Karpas-422 (cell line): ENCODE measurements at regions not wholly inside any gene's neighbourhood (a gene's known extent, or its start where the extent isn't known, plus 50 kb on each side); places are given as distances from the start of the nearest gene placed in this dataset.

Source experiments
- DNase-seq: peaks from one replicate; pipeline ENCODE4 v3.0.0-alpha.2; 2015
- H2AFZ ChIP-seq: fragments of 200-600 bp; sonication (generic); 2 replicates; pipeline ENCODE4 v1.6.1; 2014; ENCODE audit warnings: antibody characterized with exemption, low read length, mixed read lengths
- H3K27ac ChIP-seq: fragments of 200-600 bp; sonication (generic); 2 replicates; pipeline ENCODE4 v1.5.1; 2014; ENCODE audit warnings: mild to moderate bottlenecking, low read length, moderate library complexity
- H3K27me3 ChIP-seq: fragments of 200-600 bp; sonication (generic); 2 replicates; pipeline ENCODE4 v1.6.1; 2014; ENCODE audit warnings: low read length, mixed read lengths
- H3K36me3 ChIP-seq: fragments of 200-600 bp; sonication (generic); 2 replicates; pipeline ENCODE4 v1.6.1; 2014; ENCODE audit warnings: low read length, mixed read lengths; ENCODE audit not compliant: insufficient read depth
- H3K4me1 ChIP-seq: fragments of 200-600 bp; sonication (generic); 2 replicates; pipeline ENCODE4 v1.6.1; 2014; ENCODE audit warnings: mild to moderate bottlenecking, low read length, mixed read lengths
- H3K4me2 ChIP-seq: fragments of 200-600 bp; sonication (generic); 2 replicates; pipeline ENCODE4 v1.6.1; 2014; ENCODE audit warnings: low read length, low read depth, mild to moderate bottlenecking; ENCODE audit not compliant: poor library complexity, severe bottlenecking
- H3K4me3 ChIP-seq: fragments of 200-600 bp; sonication (generic); 2 replicates; pipeline ENCODE4 v1.5.1; 2014; ENCODE audit warnings: mild to moderate bottlenecking, antibody characterized with exemption, low read length, mixed read lengths
- H3K79me2 ChIP-seq: fragments of 200-600 bp; sonication (generic); 2 replicates; pipeline ENCODE4 v1.6.1; 2014; ENCODE audit warnings: mild to moderate bottlenecking, low read length, mixed read lengths
- H3K9ac ChIP-seq: fragments of 200-600 bp; sonication (generic); 2 replicates; pipeline ENCODE4 v1.6.0; 2014; ENCODE audit warnings: low read length
- H3K9me2 ChIP-seq: fragments of 200-600 bp; sonication (generic), shearing (Covaris generic); replicated peaks from 2 replicates; pipeline ENCODE4 v1.6.0; 2014; ENCODE audit warnings: mild to moderate bottlenecking, low read length, moderate library complexity; ENCODE audit not compliant: insufficient read depth
- H3K9me3 ChIP-seq: fragments of 300-700, 200-600 bp; sonication (generic); 2 replicates; pipeline ENCODE4 v1.6.1; 2014; ENCODE audit warnings: low read length, mixed read lengths
- H4K20me1 ChIP-seq: fragments of 200-600 bp; sonication (generic); 2 replicates; pipeline ENCODE4 v1.6.1; 2014; ENCODE audit warnings: mild to moderate bottlenecking, antibody characterized with exemption, low read length, low read depth; ENCODE audit not compliant: insufficient read depth

- H3K9me3 ChIP-seq = no peaks in the 10 kb centered on the region
- no peaks in the 10 kb centered on the region for H3K4me1 ChIP-seq
- no peak overlapping the region for H2AFZ ChIP-seq
- H3K4me2 ChIP-seq = no peak overlapping the region
- H3K27ac ChIP-seq = no peak overlapping the region
- H4K20me1 ChIP-seq = no peaks in the 10 kb centered on the region
- H3K79me2 ChIP-seq = no peaks in the 10 kb centered on the region
- H3K27me3 ChIP-seq = no peaks in the 10 kb centered on the region
- no peak for DNase-seq
- H3K9me2 ChIP-seq = no peaks in the 10 kb centered on the region
- H3K9ac ChIP-seq = no peak overlapping the region
- H3K4me3 ChIP-seq = no peak overlapping the region
- H3K36me3 ChIP-seq = no peaks in the 10 kb centered on the region
Measured at GRCh38 chr5:39826051-39826450, 401.3 kb upstream of the DAB2 start.

GRCh38 chr5:39825301-39825700 lies 400.5 kb upstream of the DAB2 start:
- no peak overlapping the region for H3K27ac ChIP-seq
- H4K20me1 ChIP-seq = no peaks in the 10 kb centered on the region
- no peak overlapping the region for H3K4me2 ChIP-seq
- no peaks in the 10 kb centered on the region for H3K9me2 ChIP-seq
- H3K36me3 ChIP-seq = no peaks in the 10 kb centered on the region
- no peak for DNase-seq
- H3K4me3 ChIP-seq = no peak overlapping the region
- no peaks in the 10 kb centered on the region for H3K79me2 ChIP-seq
- no peaks in the 10 kb centered on the region for H3K9me3 ChIP-seq
- H3K27me3 ChIP-seq = no peaks in the 10 kb centered on the region
- H2AFZ ChIP-seq = no peak overlapping the region
- H3K9ac ChIP-seq = no peak overlapping the region
- H3K4me1 ChIP-seq = no peaks in the 10 kb centered on the region

- no peak overlapping the region for H3K4me2 ChIP-seq
- no peak overlapping the region for H3K27ac ChIP-seq
- H3K79me2 ChIP-seq = no peaks in the 10 kb centered on the region
- H3K4me1 ChIP-seq = no peaks in the 10 kb centered on the region
- no peaks in the 10 kb centered on the region for H4K20me1 ChIP-seq
- no peaks in the 10 kb centered on the region for H3K27me3 ChIP-seq
- no peak overlapping the region for H2AFZ ChIP-seq
- H3K4me3 ChIP-seq = no peak overlapping the region
- no peaks in the 10 kb centered on the region for H3K36me3 ChIP-seq
- no peaks in the 10 kb centered on the region for H3K9me2 ChIP-seq
- no peak overlapping the region for H3K9ac ChIP-seq
- H3K9me3 ChIP-seq = no peaks in the 10 kb centered on the region
- DNase-seq = no peak
Measured at GRCh38 chr5:39822020-39822419, 397.2 kb upstream of the DAB2 start.

- H3K9me3 ChIP-seq = no peaks in the 10 kb centered on the region
- H3K9ac ChIP-seq = no peak overlapping the region
- H3K4me2 ChIP-seq = no peak overlapping the region
- H4K20me1 ChIP-seq = no peaks in the 10 kb centered on the region
- no peak overlapping the region for H3K27ac ChIP-seq
- no peaks in the 10 kb centered on the region for H3K79me2 ChIP-seq
- no peak overlapping the region for H3K4me3 ChIP-seq
- DNase-seq = no peak
- no peaks in the 10 kb centered on the region for H3K4me1 ChIP-seq
- H2AFZ ChIP-seq = no peak overlapping the region
- no peaks in the 10 kb centered on the region for H3K9me2 ChIP-seq
- no peaks in the 10 kb centered on the region for H3K27me3 ChIP-seq
- H3K36me3 ChIP-seq = no peaks in the 10 kb centered on the region
Measured at GRCh38 chr5:39816866-39817265, 392.1 kb upstream of the DAB2 start.

- no peaks in the 10 kb centered on the region for H3K9me2 ChIP-seq
- no peak for DNase-seq
- H3K27ac ChIP-seq = no peak overlapping the region
- H3K9ac ChIP-seq = no peak overlapping the region
- H3K4me2 ChIP-seq = no peak overlapping the region
- no peaks in the 10 kb centered on the region for H3K27me3 ChIP-seq
- H2AFZ ChIP-seq = no peak overlapping the region
- H3K4me1 ChIP-seq = no peaks in the 10 kb centered on the region
- no peaks in the 10 kb centered on the region for H3K36me3 ChIP-seq
- H3K79me2 ChIP-seq = no peaks in the 10 kb centered on the region
- H3K4me3 ChIP-seq = no peak overlapping the region
- H4K20me1 ChIP-seq = no peaks in the 10 kb centered on the region
- H3K9me3 ChIP-seq = no peaks in the 10 kb centered on the region
Measured at GRCh38 chr5:39816156-39816845, 391.5 kb upstream of the DAB2 start.

GRCh38 chr5:39815711-39816110 lies 390.9 kb upstream of the DAB2 start:
- Histone ChIP-seq H3K4me3 (no peak overlapping the region), H3K9me2 (no peaks in the 10 kb centered on the region), H3K79me2 (no peaks in the 10 kb centered on the region), H3K4me1 (no peaks in the 10 kb centered on the region), H3K9me3 (no peaks in the 10 kb centered on the region), H3K36me3 (no peaks in the 10 kb centered on the region), H4K20me1 (no peaks in the 10 kb centered on the region), H3K9ac (no peak overlapping the region), H2AFZ (no peak overlapping the region), H3K27ac (no peak overlapping the region), H3K27me3 (no peaks in the 10 kb centered on the region), H3K4me2 (no peak overlapping the region)
- no peak for DNase-seq

GRCh38 chr5:39811381-39811780 lies 386.6 kb upstream of the DAB2 start:
- H3K9me3 ChIP-seq = no peaks in the 10 kb centered on the region
- H3K9ac ChIP-seq = no peak overlapping the region
- no peaks in the 10 kb centered on the region for H3K4me1 ChIP-seq
- no peaks in the 10 kb centered on the region for H3K79me2 ChIP-seq
- H3K27ac ChIP-seq = no peak overlapping the region
- no peak overlapping the region for H3K4me2 ChIP-seq
- H3K4me3 ChIP-seq = no peak overlapping the region
- no peaks in the 10 kb centered on the region for H3K9me2 ChIP-seq
- H3K36me3 ChIP-seq = no peaks in the 10 kb centered on the region
- no peaks in the 10 kb centered on the region for H4K20me1 ChIP-seq
- no peak for DNase-seq
- H2AFZ ChIP-seq = no peak overlapping the region
- no peaks in the 10 kb centered on the region for H3K27me3 ChIP-seq

- Histone ChIP-seq H2AFZ (no peak overlapping the region), H3K36me3 (no peaks in the 10 kb centered on the region), H4K20me1 (no peaks in the 10 kb centered on the region), H3K9me2 (no peaks in the 10 kb centered on the region), H3K9ac (no peak overlapping the region), H3K27me3 (no peaks in the 10 kb centered on the region), H3K79me2 (no peaks in the 10 kb centered on the region), H3K27ac (no peak overlapping the region), H3K4me2 (no peak overlapping the region), H3K4me1 (no peaks in the 10 kb centered on the region), H3K4me3 (no peak overlapping the region), H3K9me3 (no peaks in the 10 kb centered on the region)
- no peak for DNase-seq
Measured at GRCh38 chr5:39808656-39809055, 383.9 kb upstream of the DAB2 start.

- H3K9me3 ChIP-seq = no peaks in the 10 kb centered on the region
- no peak overlapping the region for H3K9ac ChIP-seq
- no peaks in the 10 kb centered on the region for H3K36me3 ChIP-seq
- no peak overlapping the region for H2AFZ ChIP-seq
- H3K4me3 ChIP-seq = no peak overlapping the region
- DNase-seq = no peak
- H3K27ac ChIP-seq = no peak overlapping the region
- no peak overlapping the region for H3K4me2 ChIP-seq
- H3K79me2 ChIP-seq = no peaks in the 10 kb centered on the region
- H3K9me2 ChIP-seq = no peaks in the 10 kb centered on the region
- no peaks in the 10 kb centered on the region for H3K4me1 ChIP-seq
- no peaks in the 10 kb centered on the region for H4K20me1 ChIP-seq
- no peaks in the 10 kb centered on the region for H3K27me3 ChIP-seq
Measured at GRCh38 chr5:39801306-39801705, 376.5 kb upstream of the DAB2 start.
